Activated CD4-positive, alpha-beta T cell treated with anti-CD3 and anti-CD28 coated beads, Interleukin-2, Interleukin-4, amounts not matched to agents 100 ng/mL and 50 ng/mL, durations not matched to agents 16 hours and 8 hours (primary cell): ENCODE measurements at regions not wholly inside any gene's neighbourhood (a gene's known extent, or its start where the extent isn't known, plus 50 kb on each side); places are given as distances from the start of the nearest gene placed in this dataset.

Experiments used
- DNase-seq: peaks from one replicate; pipeline ENCODE4 v3.0.0-alpha.2; 2020; ENCODE audit warnings: low spot score

- DNase-seq, result no peak
Observed at GRCh38 chr11:92536883-92537282, 312.3 kb downstream of the FAT3 start.

GRCh38 chr11:92540096-92540495, 315.5 kb downstream of the FAT3 start:
- DNase-seq, result no peak

GRCh38 chr11:92545906-92546471, 321.4 kb downstream of the FAT3 start:
- no peak for DNase-seq

- no peak for DNase-seq
Observed at GRCh38 chr11:92546603-92547002, 322.0 kb downstream of the FAT3 start.

- DNase-seq, result no peak
Observed at GRCh38 chr11:92550411-92550810, 325.8 kb downstream of the FAT3 start.

GRCh38 chr11:92550871-92551270, 326.3 kb downstream of the FAT3 start:
- no peak for DNase-seq

- no peak for DNase-seq
Observed at GRCh38 chr11:92552942-92553341, 328.3 kb downstream of the FAT3 start.

- DNase-seq, result no peak
Observed at GRCh38 chr11:92554688-92555087, 330.1 kb downstream of the FAT3 start.

GRCh38 chr11:92556431-92556830, 331.8 kb downstream of the FAT3 start:
- no peak for DNase-seq

- DNase-seq, result no peak
Observed at GRCh38 chr11:92557879-92558278, 333.3 kb downstream of the FAT3 start.

GRCh38 chr11:92558323-92558722, 333.7 kb downstream of the FAT3 start:
- no peak for DNase-seq

- no peak for DNase-seq
Observed at GRCh38 chr11:92569726-92570125, 345.1 kb downstream of the FAT3 start.

GRCh38 chr11:92572559-92572958, 347.9 kb downstream of the FAT3 start:
- no peak for DNase-seq

GRCh38 chr11:92576315-92576714, 351.7 kb downstream of the FAT3 start:
- DNase-seq, result no peak

- no peak for DNase-seq
Observed at GRCh38 chr11:92580908-92581307, 356.3 kb downstream of the FAT3 start.

GRCh38 chr11:92588393-92588792, 363.8 kb downstream of the FAT3 start:
- no peak for DNase-seq

GRCh38 chr11:92589512-92589911, 364.9 kb downstream of the FAT3 start:
- DNase-seq, result no peak

- no peak for DNase-seq
Observed at GRCh38 chr11:92591521-92591920, 366.9 kb downstream of the FAT3 start.

- DNase-seq, result no peak
Observed at GRCh38 chr11:92594251-92594650, 369.6 kb downstream of the FAT3 start.

GRCh38 chr11:92595052-92595451, 370.4 kb downstream of the FAT3 start:
- DNase-seq, result no peak

- no peak for DNase-seq
Observed at GRCh38 chr11:92596596-92597317, 372.1 kb downstream of the FAT3 start.

- no peak for DNase-seq
Observed at GRCh38 chr11:92601048-92601447, 368.4 kb upstream of the MTNR1B start.

- no peak for DNase-seq
Observed at GRCh38 chr11:92605667-92606066, 363.8 kb upstream of the MTNR1B start.
